ENCODE measurements at regions not wholly inside any gene's neighbourhood (a gene's known extent, or its start where the extent isn't known, plus 50 kb on each side); places are given as distances from the start of the nearest gene placed in this dataset.
A peak's percentile ranks its signal among the peaks of the same experiment; 100 is the strongest.

GRCh38 chr1:239886266-239886665 lies 205.4 kb upstream of the FMN2 start:
- DNase-seq (ENCODE audit: low read depth) = no peak

- no peak for DNase-seq (ENCODE audit: low read depth)
Observed at GRCh38 chr1:239888639-239889038, 203.0 kb upstream of the FMN2 start.

- no peak for DNase-seq (ENCODE audit: low read depth)
Observed at GRCh38 chr1:239891621-239892358, 199.9 kb upstream of the FMN2 start.

GRCh38 chr1:239892602-239893001 lies 199.1 kb upstream of the FMN2 start:
- no peak for DNase-seq (ENCODE audit: low read depth)

- no peak for DNase-seq (ENCODE audit: low read depth)
Observed at GRCh38 chr1:239893127-239893731, 198.5 kb upstream of the FMN2 start.

- no peak for DNase-seq (ENCODE audit: low read depth)
Observed at GRCh38 chr1:239896569-239896968, 195.1 kb upstream of the FMN2 start.

- no peak for DNase-seq (ENCODE audit: low read depth)
Observed at GRCh38 chr1:239896980-239897379, 194.7 kb upstream of the FMN2 start.

GRCh38 chr1:239897458-239897857 lies 194.2 kb upstream of the FMN2 start:
- DNase-seq (ENCODE audit: low read depth) = no peak

- peak; percentile 60 for DNase-seq (ENCODE audit: low read depth)
Observed at GRCh38 chr1:239898062-239898730, 193.5 kb upstream of the FMN2 start.

- no peak for DNase-seq (ENCODE audit: low read depth)
Observed at GRCh38 chr1:239899747-239900146, 191.9 kb upstream of the FMN2 start.

- DNase-seq (ENCODE audit: low read depth) = no peak
Observed at GRCh38 chr1:239906394-239906793, 185.3 kb upstream of the FMN2 start.

GRCh38 chr1:239909898-239910297 lies 181.8 kb upstream of the FMN2 start:
- no peak for DNase-seq (ENCODE audit: low read depth)

GRCh38 chr1:239912471-239912870 lies 179.2 kb upstream of the FMN2 start:
- no peak for DNase-seq (ENCODE audit: low read depth)

GRCh38 chr1:239913141-239913585 lies 178.5 kb upstream of the FMN2 start:
- DNase-seq (ENCODE audit: low read depth) = no peak

GRCh38 chr1:239914751-239915231 lies 176.9 kb upstream of the FMN2 start:
- no peak for DNase-seq (ENCODE audit: low read depth)

GRCh38 chr1:239918634-239919033 lies 173.0 kb upstream of the FMN2 start:
- no peak for DNase-seq (ENCODE audit: low read depth)

- no peak for DNase-seq (ENCODE audit: low read depth)
Observed at GRCh38 chr1:239920214-239920613, 171.5 kb upstream of the FMN2 start.

- no peak for DNase-seq (ENCODE audit: low read depth)
Observed at GRCh38 chr1:239922778-239923522, 168.7 kb upstream of the FMN2 start.

GRCh38 chr1:239924741-239925350 lies 166.8 kb upstream of the FMN2 start:
- no peak for DNase-seq (ENCODE audit: low read depth)

- no peak for DNase-seq (ENCODE audit: low read depth)
Observed at GRCh38 chr1:239926184-239926583, 165.5 kb upstream of the FMN2 start.

- no peak for DNase-seq (ENCODE audit: low read depth)
Observed at GRCh38 chr1:239929317-239929716, 162.4 kb upstream of the FMN2 start.

GRCh38 chr1:239930686-239931262 lies 160.9 kb upstream of the FMN2 start:
- DNase-seq (ENCODE audit: low read depth) = no peak
